A673 (cell line): ENCODE measurements at regions not wholly inside any gene's neighbourhood (a gene's known extent, or its start where the extent isn't known, plus 50 kb on each side); places are given as distances from the start of the nearest gene placed in this dataset.

Experiments
- BruUV-seq: library from RNA; stranded (reverse); fragments of 400-500 nt; replicated peaks from 2 replicates; lab custom pipeline; 2021; lab: Mats Ljungman, UMichigan
- CTCF ChIA-PET: fragments of 300-600 bp; sonication (Branson Sonifier 250); formaldehyde crosslinking; loops from one replicate; lab custom pipeline; 2022; ENCODE audit warnings: antibody characterized with exemption; lab: Charles Lee
- POLR2A ChIA-PET: fragments of 300-600 bp; sonication (Branson Sonifier 250); formaldehyde crosslinking; loops from one replicate; lab custom pipeline; 2022; ENCODE audit warnings: antibody characterized with exemption; ENCODE audit not compliant: low non-redundant PET; lab: Charles Lee
- DNase-seq: peaks from one replicate; pipeline ENCODE4 v3.0.0-alpha.2; 2015; ENCODE audit warnings: low spot score
- H3K27ac ChIP-seq: fragments of 200-600 bp; sonication (generic); 2 replicates; pipeline ENCODE4 v1.5.1; 2016; ENCODE audit warnings: mixed run types, low read depth, mild to moderate bottlenecking, mixed read lengths, antibody characterized with exemption, low read length; ENCODE audit not compliant: poor library complexity, severe bottlenecking
- H3K27me3 ChIP-seq: fragments of 200-600 bp; sonication (generic); replicated peaks from 2 replicates; pipeline ENCODE4 v1.6.1; 2017; ENCODE audit warnings: mixed run types, low read depth, mild to moderate bottlenecking, mixed read lengths, antibody characterized with exemption, low read length; ENCODE audit not compliant: insufficient read depth, poor library complexity
- H3K36me3 ChIP-seq: fragments of 200-600 bp; sonication (generic); 2 replicates; pipeline ENCODE4 v1.6.1; 2016; ENCODE audit warnings: mixed run types, mild to moderate bottlenecking, mixed read lengths, antibody characterized with exemption, low read length; ENCODE audit not compliant: insufficient read depth, poor library complexity, severe bottlenecking
- H3K4me1 ChIP-seq: fragments of 200-600 bp; sonication (generic); 2 replicates; pipeline ENCODE4 v1.6.1; 2017; ENCODE audit warnings: mixed run types, mild to moderate bottlenecking, mixed read lengths, antibody characterized with exemption, low read length; ENCODE audit not compliant: insufficient read depth, poor library complexity, severe bottlenecking
- H3K4me3 ChIP-seq: fragments of 200-600 bp; sonication (generic); 2 replicates; pipeline ENCODE4 v1.5.1; 2016; ENCODE audit warnings: low read depth, mixed run types, mild to moderate bottlenecking, mixed read lengths, low read length; ENCODE audit not compliant: poor library complexity, severe bottlenecking
- H3K9me3 ChIP-seq: fragments of 200-600 bp; sonication (generic); 2 replicates; pipeline ENCODE4 v1.6.1; 2016; ENCODE audit warnings: mixed run types, low read depth, mild to moderate bottlenecking, mixed read lengths, antibody characterized with exemption, low read length; ENCODE audit not compliant: poor library complexity, severe bottlenecking
- EZH2 ChIP-seq: fragments of 200-600 bp; sonication (generic); IDR thresholded peaks from 2 replicates; pipeline ENCODE4 v1.6.1; 2017; ENCODE audit warnings: borderline replicate concordance, low read depth, mild to moderate bottlenecking, mixed read lengths, antibody characterized with exemption, low read length; ENCODE audit not compliant: poor library complexity, severe bottlenecking
- intact Hi-C: fragments of 100-400 bp; cut with micrococcal nuclease; formaldehyde crosslinking; loops from one replicate; pipeline ENCODE4 v1.10.0; 2022; ENCODE audit not compliant: unreplicated experiment
- TF ChIP-seq, protein P1 (sequence below): fragments of 300-800, 200-600 bp; sonication (generic); conservative IDR thresholded peaks from 2 replicates; pipeline ENCODE4 v1.5.1; 2017; ENCODE audit warnings: low read depth, mild to moderate bottlenecking, antibody characterized with exemption, low read length, moderate library complexity, mixed read lengths

DNA sequence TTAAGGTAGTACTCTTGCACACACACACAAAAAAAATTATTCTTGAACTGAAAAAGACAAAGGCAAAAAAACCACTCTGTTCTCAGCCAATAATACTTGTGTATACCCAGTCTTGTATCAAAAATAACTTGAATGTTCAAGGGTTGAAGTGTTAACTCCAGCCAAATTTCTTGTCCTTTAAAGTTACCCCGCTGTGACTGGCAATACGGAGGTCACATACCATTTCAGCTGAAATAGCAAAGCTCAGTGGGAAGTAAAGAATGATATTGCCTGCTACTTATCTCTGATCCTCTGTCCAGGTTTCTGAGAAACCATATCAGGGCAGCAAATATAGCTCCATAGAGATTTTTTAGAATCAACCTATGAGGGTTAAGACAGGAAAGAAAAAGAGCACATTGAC is 167.4 kb downstream of the C12orf50 start:
- ChIA-PET POLR2A (no interaction called here), CTCF (no interaction called here)
- BruUV-seq, result no TSS peak
- Histone ChIP-seq H3K4me1 (no peaks in the 10 kb centered on the region), H3K9me3 (no peaks in the 10 kb centered on the region), H3K4me3 (no peak overlapping the region), H3K27ac (no peak overlapping the region), H3K36me3 (no peaks in the 10 kb centered on the region), H3K27me3 (no peaks in the 10 kb centered on the region)
- DNase-seq, result no peak
- intact Hi-C loops, result no loop called here
- no peak for TF ChIP-seq EZH2
- TF ChIP-seq, protein P1, sequence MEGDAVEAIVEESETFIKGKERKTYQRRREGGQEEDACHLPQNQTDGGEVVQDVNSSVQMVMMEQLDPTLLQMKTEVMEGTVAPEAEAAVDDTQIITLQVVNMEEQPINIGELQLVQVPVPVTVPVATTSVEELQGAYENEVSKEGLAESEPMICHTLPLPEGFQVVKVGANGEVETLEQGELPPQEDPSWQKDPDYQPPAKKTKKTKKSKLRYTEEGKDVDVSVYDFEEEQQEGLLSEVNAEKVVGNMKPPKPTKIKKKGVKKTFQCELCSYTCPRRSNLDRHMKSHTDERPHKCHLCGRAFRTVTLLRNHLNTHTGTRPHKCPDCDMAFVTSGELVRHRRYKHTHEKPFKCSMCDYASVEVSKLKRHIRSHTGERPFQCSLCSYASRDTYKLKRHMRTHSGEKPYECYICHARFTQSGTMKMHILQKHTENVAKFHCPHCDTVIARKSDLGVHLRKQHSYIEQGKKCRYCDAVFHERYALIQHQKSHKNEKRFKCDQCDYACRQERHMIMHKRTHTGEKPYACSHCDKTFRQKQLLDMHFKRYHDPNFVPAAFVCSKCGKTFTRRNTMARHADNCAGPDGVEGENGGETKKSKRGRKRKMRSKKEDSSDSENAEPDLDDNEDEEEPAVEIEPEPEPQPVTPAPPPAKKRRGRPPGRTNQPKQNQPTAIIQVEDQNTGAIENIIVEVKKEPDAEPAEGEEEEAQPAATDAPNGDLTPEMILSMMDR, result no peak

DNA sequence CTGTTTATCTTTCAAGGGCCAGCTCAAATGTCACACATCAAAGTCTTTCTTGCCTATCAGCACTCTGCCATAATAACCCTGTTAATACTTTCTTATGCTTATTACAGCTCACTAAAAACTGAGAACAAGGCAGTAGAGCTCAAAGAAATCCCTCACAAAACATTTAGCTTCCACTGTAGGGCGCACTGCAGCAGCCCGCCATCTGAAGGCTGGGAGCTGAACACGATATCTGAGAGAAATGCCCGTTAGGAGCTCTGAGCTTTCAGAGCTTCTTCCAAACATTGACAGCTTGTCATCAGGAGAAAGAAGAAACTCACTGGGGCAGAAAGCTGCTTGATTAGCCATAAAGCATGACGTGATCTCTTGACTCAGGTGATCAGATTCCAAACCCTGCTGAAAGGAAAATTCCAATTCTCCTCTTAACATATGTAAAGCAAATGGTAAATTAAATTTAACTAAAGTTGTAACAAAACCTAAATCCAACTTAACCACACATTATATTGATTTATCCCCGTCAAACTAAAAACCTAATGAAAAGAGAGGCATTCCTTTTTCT is 175.7 kb downstream of the C12orf50 start:
- no peak for TF ChIP-seq EZH2
- TF ChIP-seq, protein P1, result no peak
- Histone ChIP-seq H3K4me3 (no peak overlapping the region), H3K36me3 (no peaks in the 10 kb centered on the region), H3K9me3 (no peaks in the 10 kb centered on the region), H3K4me1 (no peaks in the 10 kb centered on the region), H3K27ac (no peak overlapping the region), H3K27me3 (no peaks in the 10 kb centered on the region)
- CTCF ChIA-PET, result no interaction called here
- no peak for DNase-seq
- intact Hi-C loops, result loop anchor here (10.0 kb wide), 1 partner anchor 1589 kb away; no protein-coding TSS in a partner anchor
- POLR2A ChIA-PET, result no interaction called here
- BruUV-seq, result no TSS peak

DNA sequence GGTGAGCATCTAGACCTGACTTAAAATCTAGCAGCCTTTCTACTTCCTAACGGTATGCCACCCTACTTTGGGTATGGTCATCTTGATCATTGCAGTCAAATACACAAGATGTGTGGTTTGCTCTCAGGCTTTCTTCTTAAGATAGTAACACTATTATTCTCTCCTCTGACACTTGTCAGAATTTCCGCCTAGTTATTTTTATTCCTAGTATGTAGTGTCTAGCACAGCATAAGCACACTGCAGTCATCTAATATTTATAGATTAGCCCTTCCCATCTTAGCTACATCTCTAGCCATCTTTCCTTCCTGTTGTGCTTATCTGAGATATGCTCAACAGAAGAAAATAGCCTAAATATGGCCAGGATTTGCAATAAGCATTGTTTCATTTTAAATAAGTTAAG is 180.1 kb downstream of the C12orf50 start:
- no TSS peak for BruUV-seq
- no peak for TF ChIP-seq EZH2
- TF ChIP-seq, protein P1, result no peak
- ChIA-PET CTCF (no interaction called here), POLR2A (no interaction called here)
- H3K9me3 ChIP-seq, result no peaks in the 10 kb centered on the region
- no peaks in the 10 kb centered on the region for H3K36me3 ChIP-seq
- H3K27ac ChIP-seq, result no peak overlapping the region
- intact Hi-C loops, result loop anchor here (2.0 to 10.0 kb wide), 4 partner anchors 464 to 1924 kb away; no protein-coding TSS in a partner anchor
- DNase-seq, result no peak
- H3K4me1 ChIP-seq, result no peaks in the 10 kb centered on the region
- H3K4me3 ChIP-seq, result no peak overlapping the region
- H3K27me3 ChIP-seq, result no peaks in the 10 kb centered on the region
